H1 (cell line): ENCODE measurements at regions not wholly inside any gene's neighbourhood (a gene's known extent, or its start where the extent isn't known, plus 50 kb on each side); places are given as distances from the start of the nearest gene placed in this dataset.
"Not testable (repeated sequence)": the region's sequence is repeated elsewhere in the genome, so short reads cannot be mapped to it uniquely, and the experiment has no call there.

Experiments used
- CTCF ChIA-PET: fragments of 300-600 bp; sonication (Branson Sonifier 250); formaldehyde crosslinking; loops from one replicate; lab custom pipeline; 2021; ENCODE audit not compliant: partially characterized antibody; lab: Charles Lee
- POLR2A ChIA-PET: fragments of 300-600 bp; sonication (Branson Sonifier 250); formaldehyde crosslinking; loops from one replicate; lab custom pipeline; 2021; ENCODE audit warnings: inconsistent platforms; ENCODE audit not compliant: partially characterized antibody; lab: Charles Lee
- DNase-seq, 2 experiments: peaks; one replicate each; pipeline versions ENCODE4 v3.0.0 to v3.0.0-alpha.2; 2010 to 2022; ENCODE audit warnings: low spot score in 2 of 2, low read depth in 1 of 2, mixed read lengths in 1 of 2
- FAIRE-seq: peaks from 2 replicates; lab custom pipeline; 2011; peaks lifted over from hg19 to GRCh38; lab: Jason Lieb, UNC
- H2AFZ ChIP-seq: 2 replicates; pipeline ENCODE4 v1.8.1; 2012; ENCODE audit warnings: low read length, inconsistent platforms
- H2AK5ac ChIP-seq: 2 replicates; pipeline ENCODE4 v1.6.1; 2013; ENCODE audit warnings: low read depth, low read length
- H2BK120ac ChIP-seq: replicated peaks from 2 replicates; pipeline ENCODE3; 2013; ENCODE audit warnings: low read depth, low read length, inconsistent platforms
- H2BK12ac ChIP-seq: 2 replicates; pipeline ENCODE4 v1.6.1; 2013; ENCODE audit warnings: low read depth, low read length
- H2BK15ac ChIP-seq: 2 replicates; pipeline ENCODE4 v1.6.1; 2013; ENCODE audit warnings: low read length
- H2BK20ac ChIP-seq: 2 replicates; pipeline ENCODE4 v1.6.1; 2013; ENCODE audit warnings: low read length
- H2BK5ac ChIP-seq: 2 replicates; pipeline ENCODE4 v1.6.1; 2013; ENCODE audit warnings: low read depth, low read length
- H3K14ac ChIP-seq: 2 replicates; pipeline ENCODE4 v1.6.1; 2013; ENCODE audit warnings: inconsistent platforms; ENCODE audit not compliant: insufficient read length
- H3K18ac ChIP-seq: 2 replicates; pipeline ENCODE4 v1.6.1; 2013; ENCODE audit warnings: low read length; ENCODE audit errors: extremely low read depth
- H3K23ac ChIP-seq: 2 replicates; pipeline ENCODE4 v1.6.1; 2013; ENCODE audit warnings: inconsistent platforms; ENCODE audit not compliant: insufficient read length
- H3K23me2 ChIP-seq: 2 replicates; pipeline ENCODE4 v1.6.1; 2013; ENCODE audit warnings: low read depth, low read length
- H3K27ac ChIP-seq: 2 replicates; pipeline ENCODE4 v1.6.1; 2011; ENCODE audit warnings: low read depth, low read length, inconsistent platforms
- H3K27me3 ChIP-seq, 4 experiments: replicated peaks in 1 of 4; 1 replicate in 1 of 4; 2 replicates in 3 of 4; pipeline versions ENCODE4 v1.6.1 to v1.8.1; 2011 to 2013; ENCODE audit warnings: low read length in 3 of 4, mild to moderate bottlenecking in 3 of 4, inconsistent platforms in 2 of 4, mixed read lengths in 2 of 4, moderate library complexity in 1 of 4; ENCODE audit not compliant: control insufficient read depth in 3 of 4, insufficient read depth in 3 of 4; ENCODE audit errors: extremely low read depth in 1 of 4
- H3K36me3 ChIP-seq, 4 experiments: 2 replicates each; pipeline versions ENCODE4 v1.6.1 to v1.8.1; 2011 to 2013; ENCODE audit warnings: mild to moderate bottlenecking in 4 of 4, low read length in 3 of 4, moderate library complexity in 2 of 4, control low read depth in 1 of 4, inconsistent platforms in 1 of 4; ENCODE audit not compliant: insufficient read depth in 4 of 4, control insufficient read depth in 2 of 4
- H3K4ac ChIP-seq: replicated peaks from 2 replicates; pipeline ENCODE3; 2013; ENCODE audit warnings: low read length, low read depth, mixed read lengths, inconsistent platforms; ENCODE audit not compliant: insufficient read length
- H3K4me1 ChIP-seq, 4 experiments: replicated peaks in 1 of 4; 1 replicate in 1 of 4; 2 replicates in 3 of 4; pipeline versions ENCODE4 v1.6.1 to v1.8.1; 2011 to 2013; ENCODE audit warnings: low read length in 3 of 4, inconsistent platforms in 2 of 4, mixed read lengths in 1 of 4; ENCODE audit not compliant: insufficient read depth in 4 of 4, control insufficient read depth in 3 of 4
- H3K4me2 ChIP-seq, 2 experiments: 2 replicates each; pipeline versions ENCODE4 v1.6.1 to v1.8.1; 2011 to 2013; ENCODE audit warnings: low read depth in 2 of 2, low read length in 2 of 2, control low read depth in 1 of 2, inconsistent platforms in 1 of 2, mild to moderate bottlenecking in 1 of 2; ENCODE audit not compliant: insufficient read depth in 1 of 2
- H3K4me3 ChIP-seq, 4 experiments: fragments of 200-600, 300-600 bp in 1 of 4; sonication (generic), shearing (Covaris generic), sonication (Bioruptor Twin) in 1 of 4; 2 replicates each; pipeline versions ENCODE4 v1.5.1 to v1.8.1; 2011 to 2016; ENCODE audit warnings: low read length in 4 of 4, low read depth in 3 of 4, control low read depth in 2 of 4, inconsistent platforms in 2 of 4, mild to moderate bottlenecking in 2 of 4, mixed read lengths in 1 of 4, moderate library complexity in 1 of 4; ENCODE audit not compliant: insufficient read depth in 2 of 4; ENCODE audit errors: extremely low read depth in 1 of 4
- H3K56ac ChIP-seq: replicated peaks from 2 replicates; pipeline ENCODE3; 2013; ENCODE audit warnings: low read depth, mild to moderate bottlenecking, mixed read lengths, low read length, inconsistent platforms; ENCODE audit not compliant: insufficient read length
- H3K79me1 ChIP-seq: 2 replicates; pipeline ENCODE4 v1.6.1; 2013; ENCODE audit warnings: low read depth, low read length, control low read depth
- H3K79me2 ChIP-seq, 2 experiments: 2 replicates each; pipeline versions ENCODE4 v1.6.1 to v1.8.1; 2012 to 2013; ENCODE audit warnings: low read length in 2 of 2, mild to moderate bottlenecking in 2 of 2, inconsistent platforms in 1 of 2; ENCODE audit not compliant: insufficient read depth in 2 of 2, control insufficient read depth in 1 of 2
- H3K9ac ChIP-seq, 4 experiments: replicated peaks in 1 of 4; 1 replicate in 1 of 4; 2 replicates in 3 of 4; pipeline versions ENCODE4 v1.6.1 to v1.8.1; 2011 to 2013; ENCODE audit warnings: low read depth in 3 of 4, low read length in 3 of 4, control low read depth in 2 of 4, mild to moderate bottlenecking in 2 of 4, moderate library complexity in 2 of 4, inconsistent platforms in 1 of 4; ENCODE audit errors: extremely low read depth in 1 of 4
- H3K9me3 ChIP-seq, 2 experiments: 2 replicates each; pipeline versions ENCODE4 v1.6.1 to v1.8.1; 2012 to 2013; ENCODE audit warnings: mild to moderate bottlenecking in 2 of 2, moderate library complexity in 2 of 2, control low read depth in 1 of 2, inconsistent platforms in 1 of 2, low read depth in 1 of 2, low read length in 1 of 2, mixed read lengths in 1 of 2; ENCODE audit not compliant: insufficient read depth in 2 of 2
- H4K20me1 ChIP-seq, 2 experiments: replicated peaks in 1 of 2; 2 replicates each; pipeline versions ENCODE3 to v1.8.1; 2011 to 2013; ENCODE audit warnings: inconsistent platforms in 2 of 2, low read length in 2 of 2, mild to moderate bottlenecking in 1 of 2; ENCODE audit not compliant: insufficient read depth in 2 of 2, control insufficient read depth in 1 of 2
- H4K5ac ChIP-seq: 2 replicates; pipeline ENCODE4 v1.6.1; 2013; ENCODE audit warnings: low read length, low read depth, mixed read lengths, inconsistent platforms; ENCODE audit not compliant: insufficient read length
- H4K8ac ChIP-seq: 2 replicates; pipeline ENCODE4 v1.8.0; 2013; ENCODE audit warnings: mild to moderate bottlenecking, moderate library complexity, low read length, inconsistent platforms; ENCODE audit not compliant: insufficient read depth; ENCODE audit errors: extremely low read depth
- H4K91ac ChIP-seq: replicated peaks from 2 replicates; pipeline ENCODE3; 2013; ENCODE audit warnings: low read length, mixed read lengths, inconsistent platforms; ENCODE audit not compliant: insufficient read length

GRCh38 chr1:73245196-73245595, 952.8 kb downstream of the LRRIQ3 start:
- H2BK120ac ChIP-seq, H2BK15ac ChIP-seq, H4K8ac ChIP-seq, H3K79me1 ChIP-seq, H3K27ac ChIP-seq, H3K36me3 ChIP-seq, H3K27me3 ChIP-seq, H2BK12ac ChIP-seq, H4K20me1 ChIP-seq, H2BK5ac ChIP-seq, H4K91ac ChIP-seq, H3K56ac ChIP-seq, POLR2A ChIA-PET, H3K23ac ChIP-seq, CTCF ChIA-PET, H3K4me2 ChIP-seq, H3K79me2 ChIP-seq, H3K9me3 ChIP-seq, H2AFZ ChIP-seq, H2AK5ac ChIP-seq, H4K5ac ChIP-seq, H3K4ac ChIP-seq, H3K4me3 ChIP-seq, DNase-seq, H3K9ac ChIP-seq, H3K23me2 ChIP-seq, H3K4me1 ChIP-seq, H3K14ac ChIP-seq, H3K18ac ChIP-seq, H2BK20ac ChIP-seq, FAIRE-seq: not testable (repeated sequence)
